Trophoblast cell (in vitro differentiated cells and primary cell): ENCODE measurements at regions not wholly inside any gene's neighbourhood (a gene's known extent, or its start where the extent isn't known, plus 50 kb on each side); places are given as distances from the start of the nearest gene placed in this dataset.

Experiments used
- DNase-seq, 2 donors: peaks; one replicate each; pipeline ENCODE4 v3.0.0-alpha.2; 2016
- H2AFZ ChIP-seq: 2 replicates; pipeline ENCODE4 v1.6.1; 2013; ENCODE audit warnings: low read length, moderate library complexity, mild to moderate bottlenecking; ENCODE audit not compliant: insufficient read depth, poor library complexity
- H2AK5ac ChIP-seq: 2 replicates; pipeline ENCODE4 v1.6.1; 2013; ENCODE audit warnings: mild to moderate bottlenecking, low read length
- H2BK120ac ChIP-seq: 2 replicates; pipeline ENCODE4 v1.6.1; 2013; ENCODE audit warnings: low read length, mild to moderate bottlenecking, moderate library complexity; ENCODE audit not compliant: insufficient read depth, poor library complexity
- H2BK12ac ChIP-seq: 2 replicates; pipeline ENCODE4 v1.6.1; 2013; ENCODE audit warnings: mild to moderate bottlenecking, low read length, moderate library complexity
- H2BK5ac ChIP-seq: 2 replicates; pipeline ENCODE4 v1.6.1; 2013; ENCODE audit warnings: low read length, low read depth, moderate library complexity, mild to moderate bottlenecking; ENCODE audit not compliant: poor library complexity
- H3K14ac ChIP-seq: 2 replicates; pipeline ENCODE4 v1.6.1; 2013; ENCODE audit warnings: mild to moderate bottlenecking, low read length
- H3K18ac ChIP-seq: 2 replicates; pipeline ENCODE4 v1.6.1; 2013; ENCODE audit warnings: mild to moderate bottlenecking, low read length
- H3K23ac ChIP-seq: 2 replicates; pipeline ENCODE4 v1.6.1; 2013; ENCODE audit warnings: low read length
- H3K27ac ChIP-seq: 2 replicates; pipeline ENCODE4 v1.5.1; 2013; ENCODE audit warnings: low read depth, mild to moderate bottlenecking, inconsistent platforms, low read length, moderate library complexity
- H3K27me3 ChIP-seq: 2 replicates; pipeline ENCODE4 v1.6.1; 2013; ENCODE audit warnings: inconsistent platforms, mild to moderate bottlenecking, low read length, moderate library complexity; ENCODE audit not compliant: insufficient read depth
- H3K36me3 ChIP-seq, 2 experiments: 1 replicate in 1 of 2; 2 replicates in 1 of 2; pipeline ENCODE4 v1.6.1; 2013; ENCODE audit warnings: low read length in 2 of 2, mild to moderate bottlenecking in 2 of 2, moderate library complexity in 1 of 2; ENCODE audit not compliant: insufficient read depth in 2 of 2, control insufficient read depth in 1 of 2
- H3K4ac ChIP-seq: 2 replicates; pipeline ENCODE4 v1.6.1; 2013; ENCODE audit warnings: low read depth, mild to moderate bottlenecking, low read length, moderate library complexity
- H3K4me1 ChIP-seq, 2 experiments: 1 replicate in 1 of 2; 2 replicates in 1 of 2; pipeline ENCODE4 v1.6.1; 2013; ENCODE audit warnings: low read length in 2 of 2, mild to moderate bottlenecking in 2 of 2, moderate library complexity in 1 of 2; ENCODE audit not compliant: insufficient read depth in 2 of 2, control insufficient read depth in 1 of 2
- H3K4me2 ChIP-seq: 2 replicates; pipeline ENCODE4 v1.6.1; 2013; ENCODE audit warnings: inconsistent platforms, mild to moderate bottlenecking, low read length, moderate library complexity
- H3K4me3 ChIP-seq: 2 replicates; pipeline ENCODE4 v1.5.1; 2013; ENCODE audit warnings: mild to moderate bottlenecking, low read depth, low read length, inconsistent platforms
- H3K79me1 ChIP-seq: one replicate; pipeline ENCODE4 v1.6.1; 2013; ENCODE audit warnings: low read length
- H3K79me2 ChIP-seq: 2 replicates; pipeline ENCODE4 v1.6.1; 2013; ENCODE audit warnings: low read length, mild to moderate bottlenecking; ENCODE audit not compliant: control insufficient read depth, insufficient read depth, poor library complexity
- H3K9ac ChIP-seq: 2 replicates; pipeline ENCODE4 v1.6.1; 2013; ENCODE audit warnings: mild to moderate bottlenecking, low read length
- H3K9me3 ChIP-seq: 2 replicates; pipeline ENCODE4 v1.6.1; 2013; ENCODE audit warnings: low read depth, mild to moderate bottlenecking, control low read depth, inconsistent platforms, low read length; ENCODE audit not compliant: insufficient read depth
- H4K12ac ChIP-seq: 2 replicates; pipeline ENCODE4 v1.6.1; 2013; ENCODE audit warnings: low read depth, mild to moderate bottlenecking, low read length, moderate library complexity
- H4K8ac ChIP-seq: 2 replicates; pipeline ENCODE4 v1.6.1; 2013; ENCODE audit warnings: low read depth, mild to moderate bottlenecking, low read length, moderate library complexity
- H4K91ac ChIP-seq: one replicate; pipeline ENCODE4 v1.6.1; 2013; ENCODE audit warnings: low read depth, mild to moderate bottlenecking, low read length, moderate library complexity
- WGBS: extraction: QIAGEN DNeasy Blood & Tissue Kit; methylation state at CpG from one replicate; pipeline ENCODE4 v1.1.7; 2013; ENCODE audit warnings: missing lambda C conversion rate; ENCODE audit not compliant: insufficient read length, insufficient coverage; ENCODE audit errors: extremely low coverage; 5-methylcytosine and 5-hydroxymethylcytosine counted together

DNA sequence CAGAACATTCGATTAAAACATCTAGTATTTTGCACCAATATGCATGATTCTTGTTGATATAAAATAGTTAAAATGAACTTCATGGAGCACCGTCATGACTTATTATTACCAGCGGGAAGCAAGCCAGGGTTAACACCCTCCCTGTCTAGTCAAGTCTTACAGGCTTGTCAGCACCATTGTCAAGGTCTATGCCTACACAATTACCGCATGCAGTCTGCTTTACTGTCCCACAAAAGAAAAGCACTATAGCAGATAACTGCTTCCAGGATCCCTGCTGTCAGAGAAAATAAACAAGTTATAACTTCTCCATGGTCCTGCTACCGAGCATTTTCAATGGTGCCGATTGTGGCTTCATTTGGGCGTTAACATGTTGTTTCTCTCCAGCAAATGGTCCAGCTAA lies 968.0 kb upstream of the FAM98A start:
- Histone ChIP-seq H2BK12ac (no peak overlapping the region), H4K8ac (no peak overlapping the region), H3K14ac (no peak overlapping the region), H3K18ac (no peak overlapping the region), H2BK120ac (no peak overlapping the region), H3K27ac (no peak overlapping the region), H3K27me3 (no peaks in the 10 kb centered on the region), H3K79me1 (no peaks in the 10 kb centered on the region), H2AFZ (no peak overlapping the region), H4K12ac (no peak overlapping the region), H3K4me3 (no peak overlapping the region), H3K4ac (no peak overlapping the region), H3K9ac (no peak overlapping the region), H3K36me3 (no peaks in the 10 kb centered on the region), H3K23ac (no peak overlapping the region), H3K79me2 (no peaks in the 10 kb centered on the region), H3K9me3 (no peaks in the 10 kb centered on the region), H4K91ac (no peak overlapping the region), H2BK5ac (no peak overlapping the region), H2AK5ac (no peak overlapping the region), H3K4me2 (no peak overlapping the region), H3K4me1 (no peaks in the 10 kb centered on the region)
- WGBS: no CpG with 5 or more reads among the region's 7 CpGs
- DNase-seq: no peak

DNA sequence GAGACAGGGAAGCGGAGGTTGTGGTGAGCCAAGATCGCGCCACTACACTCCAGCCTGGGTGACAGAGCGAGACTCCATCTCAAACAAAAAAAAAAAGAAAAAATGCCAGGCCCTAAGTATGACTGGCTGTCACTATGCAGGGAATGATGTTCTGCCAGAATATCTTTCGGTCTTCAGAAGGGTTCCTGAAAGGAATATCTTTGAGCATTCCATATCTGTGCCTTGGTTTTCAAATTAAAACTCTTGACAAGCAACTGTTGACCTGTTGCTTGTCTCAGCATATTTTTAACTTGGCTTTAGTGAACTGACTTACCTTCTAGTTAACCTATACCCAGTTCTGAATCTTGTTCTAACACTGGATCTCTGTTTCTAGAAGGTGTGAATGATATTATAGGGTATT lies 953.2 kb upstream of the FAM98A start:
- Histone ChIP-seq H2BK120ac (no peak overlapping the region), H3K4me3 (no peak overlapping the region), H3K4me2 (no peak overlapping the region), H3K79me1 (no peaks in the 10 kb centered on the region), H2AFZ (no peak overlapping the region), H3K9ac (no peak overlapping the region), H4K12ac (no peak overlapping the region), H4K8ac (no peak overlapping the region), H2BK12ac (no peak overlapping the region), H3K9me3 (peaks cover 4% of the 10 kb centered on the region), H4K91ac (no peak overlapping the region), H3K4ac (no peak overlapping the region), H2AK5ac (no peak overlapping the region), H3K23ac (no peak overlapping the region), H3K27me3 (no peaks in the 10 kb centered on the region), H3K4me1 (no peaks in the 10 kb centered on the region), H3K79me2 (no peaks in the 10 kb centered on the region), H3K14ac (no peak overlapping the region), H2BK5ac (no peak overlapping the region), H3K36me3 (no peaks in the 10 kb centered on the region), H3K18ac (no peak overlapping the region), H3K27ac (no peak overlapping the region)
- no CpG with 5 or more reads among the region's 5 CpGs for WGBS
- peak; percentile 2 to 57 for DNase-seq

DNA sequence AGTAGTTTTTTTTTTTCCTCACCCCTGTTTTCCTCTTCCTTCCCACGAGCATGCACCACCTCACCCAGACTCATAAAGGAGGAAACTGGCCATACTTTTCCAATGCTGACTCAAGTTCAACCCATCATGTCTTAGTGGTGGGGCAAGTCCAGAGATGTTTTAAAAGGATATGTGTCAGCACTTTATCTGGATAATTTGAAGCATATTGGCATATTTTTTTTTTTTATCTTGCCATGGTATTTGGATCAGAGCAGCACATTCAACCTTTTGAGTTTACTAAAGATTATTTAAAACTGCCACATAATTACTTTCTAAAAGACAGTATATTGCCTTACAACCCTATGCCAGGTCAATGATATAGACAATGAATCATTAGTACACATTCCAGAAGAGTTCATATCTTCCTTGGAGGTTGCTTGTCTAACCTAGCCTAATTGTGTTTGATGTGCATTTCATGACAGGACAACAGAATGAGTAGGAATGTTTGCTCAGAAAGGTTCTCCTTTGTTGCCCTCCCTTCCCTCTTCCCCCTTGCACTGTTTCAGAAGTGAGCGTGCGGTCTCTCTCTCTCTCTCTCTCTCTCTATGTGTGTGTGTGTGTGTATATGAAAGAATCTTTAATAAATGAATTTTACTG lies 950.7 kb upstream of the FAM98A start:
- DNase-seq: no peak

DNA sequence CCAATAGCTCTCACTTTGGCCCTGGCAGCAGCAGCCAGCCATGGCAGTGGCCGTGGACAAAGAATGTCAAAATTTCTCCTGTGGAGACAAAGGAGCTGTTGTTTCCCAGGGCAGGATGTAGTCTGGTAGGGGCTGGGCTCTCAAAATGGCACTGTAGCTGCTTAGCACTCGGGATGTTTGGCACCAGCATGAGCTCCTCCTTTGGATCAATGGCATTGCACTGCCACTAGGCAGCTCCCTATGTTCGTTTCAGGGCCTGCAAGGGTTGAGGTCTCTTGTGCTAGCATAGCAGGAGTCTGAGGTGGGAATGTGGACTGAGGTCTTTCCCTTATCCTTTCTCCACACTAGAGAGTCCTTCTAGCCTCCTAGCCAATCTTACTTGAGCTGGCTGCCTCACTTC lies 948.8 kb upstream of the FAM98A start:
- Histone ChIP-seq H4K91ac (no peak overlapping the region), H4K12ac (no peak overlapping the region), H2AK5ac (no peak overlapping the region), H3K9me3 (peaks cover 4% of the 10 kb centered on the region), H2BK12ac (no peak overlapping the region), H3K23ac (no peak overlapping the region), H3K18ac (no peak overlapping the region), H2BK120ac (no peak overlapping the region), H2BK5ac (no peak overlapping the region), H3K36me3 (no peaks in the 10 kb centered on the region), H3K79me1 (no peaks in the 10 kb centered on the region), H3K9ac (no peak overlapping the region), H3K27me3 (no peaks in the 10 kb centered on the region), H3K79me2 (no peaks in the 10 kb centered on the region), H2AFZ (no peak overlapping the region), H3K4me1 (no peaks in the 10 kb centered on the region), H3K27ac (no peak overlapping the region), H3K14ac (no peak overlapping the region), H3K4me2 (no peak overlapping the region), H3K4me3 (no peak overlapping the region), H3K4ac (no peak overlapping the region), H4K8ac (no peak overlapping the region)
- no CpG with 5 or more reads among the region's 3 CpGs for WGBS
- no peak for DNase-seq

More for the DNA sequence above, 950.7 kb upstream of the FAM98A start:
- H3K4me3 ChIP-seq: no peak overlapping the region
- WGBS: no CpG with 5 or more reads among the region's 3 CpGs
- no peak overlapping the region for H3K9ac ChIP-seq
- H2AK5ac ChIP-seq: no peak overlapping the region
- no peak overlapping the region for H3K4me2 ChIP-seq
- no peak overlapping the region for H3K27ac ChIP-seq
- H4K91ac ChIP-seq: no peak overlapping the region
- H3K36me3 ChIP-seq: no peaks in the 10 kb centered on the region
- H3K4ac ChIP-seq: no peak overlapping the region
- H3K23ac ChIP-seq: no peak overlapping the region
- H3K9me3 ChIP-seq: peaks cover 4% of the 10 kb centered on the region
- H3K14ac ChIP-seq: no peak overlapping the region
- H2BK5ac ChIP-seq: no peak overlapping the region
- H3K4me1 ChIP-seq: no peaks in the 10 kb centered on the region
- no peaks in the 10 kb centered on the region for H3K79me1 ChIP-seq
- no peaks in the 10 kb centered on the region for H3K79me2 ChIP-seq
- no peak overlapping the region for H4K8ac ChIP-seq
- no peak overlapping the region for H2BK12ac ChIP-seq
- H3K27me3 ChIP-seq: no peaks in the 10 kb centered on the region
- H4K12ac ChIP-seq: no peak overlapping the region
- H3K18ac ChIP-seq: no peak overlapping the region
- H2AFZ ChIP-seq: no peak overlapping the region
- H2BK120ac ChIP-seq: no peak overlapping the region
